PFSK-1 (cell line): ENCODE measurements at regions not wholly inside any gene's neighbourhood (a gene's known extent, or its start where the extent isn't known, plus 50 kb on each side); places are given as distances from the start of the nearest gene placed in this dataset.

Experiments
- FOXP2 ChIP-seq: optimal IDR thresholded peaks from 2 replicates; pipeline ENCODE3; 2011; ENCODE audit warnings: borderline replicate concordance, control low read depth, inconsistent platforms; ENCODE audit not compliant: insufficient read depth; ENCODE audit errors: extremely low read length, extremely low read depth
- POLR2AphosphoS5 ChIP-seq: IDR thresholded peaks from 2 replicates; pipeline ENCODE4 v1.6.1; 2012; ENCODE audit warnings: low read depth, mild to moderate bottlenecking, control low read depth, low read length, moderate library complexity
- SIN3A ChIP-seq: IDR thresholded peaks from 2 replicates; pipeline ENCODE4 v1.6.1; 2012; ENCODE audit warnings: mild to moderate bottlenecking, low read length, moderate library complexity, borderline replicate concordance; ENCODE audit not compliant: insufficient read depth
- TAF1 ChIP-seq: IDR thresholded peaks from 2 replicates; pipeline ENCODE4 v1.6.1; 2012; ENCODE audit warnings: low read length, control low read depth, borderline replicate concordance; ENCODE audit not compliant: insufficient read depth
- TF ChIP-seq, protein P1 (sequence below), 2 experiments: IDR thresholded peaks; 2 replicates each; pipeline versions ENCODE4 v1.6.1 to v1.8.0; 2011 to 2012; ENCODE audit warnings: low read depth in 2 of 2, low read length in 2 of 2, control low read depth in 1 of 2, inconsistent platforms in 1 of 2, mild to moderate bottlenecking in 1 of 2, moderate library complexity in 1 of 2; ENCODE audit not compliant: insufficient read depth in 1 of 2

DNA sequence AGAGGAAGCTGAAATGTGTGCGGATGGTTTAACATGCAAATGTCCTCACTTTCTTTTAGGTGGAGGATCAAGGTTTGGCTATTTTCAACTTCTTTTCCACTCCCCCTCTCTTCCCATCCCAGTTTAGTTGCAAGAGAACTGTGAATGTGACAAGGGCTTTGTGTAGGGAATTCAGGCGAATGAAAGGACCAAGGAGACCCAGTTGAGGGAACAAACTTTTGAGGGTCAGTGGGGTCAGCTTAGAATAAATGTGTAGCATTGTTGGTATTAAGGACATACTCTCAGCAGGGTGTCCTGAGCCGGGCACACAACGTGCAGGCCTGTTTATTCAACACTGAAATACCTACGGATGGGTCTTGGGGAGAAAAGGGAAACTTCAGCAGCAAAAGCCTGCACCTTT lies 346.0 kb downstream of the PMP22 start:
- TF ChIP-seq POLR2AphosphoS5: no peak
- TF ChIP-seq FOXP2: no peak
- TF ChIP-seq, protein P1, sequence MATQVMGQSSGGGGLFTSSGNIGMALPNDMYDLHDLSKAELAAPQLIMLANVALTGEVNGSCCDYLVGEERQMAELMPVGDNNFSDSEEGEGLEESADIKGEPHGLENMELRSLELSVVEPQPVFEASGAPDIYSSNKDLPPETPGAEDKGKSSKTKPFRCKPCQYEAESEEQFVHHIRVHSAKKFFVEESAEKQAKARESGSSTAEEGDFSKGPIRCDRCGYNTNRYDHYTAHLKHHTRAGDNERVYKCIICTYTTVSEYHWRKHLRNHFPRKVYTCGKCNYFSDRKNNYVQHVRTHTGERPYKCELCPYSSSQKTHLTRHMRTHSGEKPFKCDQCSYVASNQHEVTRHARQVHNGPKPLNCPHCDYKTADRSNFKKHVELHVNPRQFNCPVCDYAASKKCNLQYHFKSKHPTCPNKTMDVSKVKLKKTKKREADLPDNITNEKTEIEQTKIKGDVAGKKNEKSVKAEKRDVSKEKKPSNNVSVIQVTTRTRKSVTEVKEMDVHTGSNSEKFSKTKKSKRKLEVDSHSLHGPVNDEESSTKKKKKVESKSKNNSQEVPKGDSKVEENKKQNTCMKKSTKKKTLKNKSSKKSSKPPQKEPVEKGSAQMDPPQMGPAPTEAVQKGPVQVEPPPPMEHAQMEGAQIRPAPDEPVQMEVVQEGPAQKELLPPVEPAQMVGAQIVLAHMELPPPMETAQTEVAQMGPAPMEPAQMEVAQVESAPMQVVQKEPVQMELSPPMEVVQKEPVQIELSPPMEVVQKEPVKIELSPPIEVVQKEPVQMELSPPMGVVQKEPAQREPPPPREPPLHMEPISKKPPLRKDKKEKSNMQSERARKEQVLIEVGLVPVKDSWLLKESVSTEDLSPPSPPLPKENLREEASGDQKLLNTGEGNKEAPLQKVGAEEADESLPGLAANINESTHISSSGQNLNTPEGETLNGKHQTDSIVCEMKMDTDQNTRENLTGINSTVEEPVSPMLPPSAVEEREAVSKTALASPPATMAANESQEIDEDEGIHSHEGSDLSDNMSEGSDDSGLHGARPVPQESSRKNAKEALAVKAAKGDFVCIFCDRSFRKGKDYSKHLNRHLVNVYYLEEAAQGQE (IDR thresholded peaks at IDR 0.05; ENCODE audit: insufficient read depth in 1 of 2, low read depth in 2 of 2, low read length in 2 of 2): no peak
- TF ChIP-seq TAF1: no peak
- no peak for TF ChIP-seq SIN3A

DNA sequence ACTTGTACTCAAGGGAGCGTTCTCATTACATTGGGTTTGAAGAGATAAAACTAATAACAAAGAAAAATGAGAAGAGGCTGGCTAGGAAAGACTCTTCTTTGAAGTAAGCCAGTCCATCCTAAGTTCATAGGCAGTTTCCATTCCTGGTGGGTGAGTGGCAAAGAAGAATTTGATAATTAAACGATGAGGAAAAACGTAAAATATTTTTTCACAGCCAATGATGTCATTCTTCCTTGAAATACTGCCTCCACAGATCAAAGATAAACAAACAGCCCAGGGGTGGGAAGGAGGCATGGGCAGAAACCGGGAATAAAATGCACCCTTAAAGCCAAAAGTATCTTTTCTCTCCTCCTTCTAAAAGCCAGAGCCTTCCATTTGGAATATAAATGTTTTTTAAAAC lies 346.6 kb downstream of the PMP22 start:
- TF ChIP-seq TAF1 (no peak), POLR2AphosphoS5 (no peak), FOXP2 (no peak), SIN3A (no peak)
- TF ChIP-seq, protein P1 (IDR thresholded peaks at IDR 0.05; ENCODE audit: insufficient read depth in 1 of 2, low read depth in 2 of 2, low read length in 2 of 2): no peak

DNA sequence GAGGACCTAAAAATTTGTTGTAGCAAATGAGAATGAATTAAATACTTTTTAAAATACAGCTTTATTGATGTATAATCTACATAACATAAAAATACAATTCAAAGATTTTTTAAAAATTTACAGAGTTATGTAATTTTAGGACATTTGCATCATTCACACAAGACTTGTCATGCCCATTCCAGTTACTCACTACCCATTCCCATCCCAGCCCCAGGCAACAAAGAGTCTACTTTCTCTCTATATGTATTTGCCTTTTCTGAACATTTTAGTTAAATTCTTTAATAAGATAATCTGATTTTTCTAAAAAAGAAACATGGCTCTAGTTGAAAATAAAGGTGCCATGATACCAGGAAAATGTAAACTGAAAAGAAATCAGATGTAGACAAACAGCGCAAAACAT lies 354.2 kb downstream of the PMP22 start:
- TF ChIP-seq, protein P1 (IDR thresholded peaks at IDR 0.05; ENCODE audit: insufficient read depth in 1 of 2, low read depth in 2 of 2, low read length in 2 of 2): no peak
- TF ChIP-seq POLR2AphosphoS5 (no peak), SIN3A (no peak), FOXP2 (no peak), TAF1 (no peak)

DNA sequence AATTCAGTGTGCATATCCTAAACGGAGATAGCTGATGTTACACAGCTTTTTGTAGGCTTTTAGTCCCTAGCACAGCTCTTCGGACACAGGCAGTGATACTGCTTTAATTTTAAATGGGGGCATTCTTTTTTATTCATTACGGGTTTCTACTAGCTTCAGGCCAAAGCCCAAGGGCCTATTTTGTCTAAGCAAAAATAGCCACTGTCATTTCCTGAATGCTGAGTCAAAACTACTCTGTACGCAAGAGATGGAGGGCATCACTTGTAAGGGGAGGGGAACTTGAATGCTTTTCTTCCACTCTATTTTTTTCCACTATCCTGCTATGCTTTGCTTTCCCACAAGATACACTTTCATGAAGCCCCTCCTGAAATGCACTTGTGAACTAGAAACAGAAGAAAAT lies 360.7 kb downstream of the PMP22 start:
- no peak for TF ChIP-seq TAF1
- TF ChIP-seq POLR2AphosphoS5: no peak
- TF ChIP-seq, protein P1 (IDR thresholded peaks at IDR 0.05; ENCODE audit: insufficient read depth in 1 of 2, low read depth in 2 of 2, low read length in 2 of 2): no peak

DNA sequence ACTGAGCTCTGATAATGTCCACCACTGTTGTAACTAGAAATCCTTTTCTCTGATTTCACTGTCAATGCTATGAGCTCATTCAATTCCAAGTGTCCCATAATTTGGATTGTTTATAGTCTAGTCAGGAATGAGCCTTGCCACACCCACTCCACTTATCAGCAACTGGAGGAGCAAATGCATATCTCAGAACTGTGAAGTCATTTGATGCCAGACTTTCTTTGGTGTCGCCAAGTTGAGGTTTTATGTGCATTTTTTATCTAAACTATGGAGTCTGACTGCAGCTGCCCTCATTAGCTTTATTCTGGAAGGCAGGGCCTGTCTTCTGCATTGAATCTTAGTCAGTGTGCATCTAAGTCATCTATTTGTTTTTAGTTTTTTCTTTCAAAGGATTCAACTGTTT lies 361.3 kb downstream of the PMP22 start:
- TF ChIP-seq SIN3A: no peak
- no peak for TF ChIP-seq TAF1
- TF ChIP-seq FOXP2: no peak
- TF ChIP-seq, protein P1 (IDR thresholded peaks at IDR 0.05; ENCODE audit: insufficient read depth in 1 of 2, low read depth in 2 of 2, low read length in 2 of 2): no peak
- no peak for TF ChIP-seq POLR2AphosphoS5
